SU-DHL-6 (cell line): ENCODE measurements at regions not wholly inside any gene's neighbourhood (a gene's known extent, or its start where the extent isn't known, plus 50 kb on each side); places are given as distances from the start of the nearest gene placed in this dataset.

ENCODE experiments used
- EZH2phosphoT487 ChIP-seq: fragments of 200-600 bp; sonication (generic), shearing (Covaris generic); conservative IDR thresholded peaks from 2 replicates; pipeline ENCODE4 v1.6.1; 2018; ENCODE audit warnings: mild to moderate bottlenecking, antibody characterized with exemption, low read length, moderate library complexity, mixed read lengths
- TF ChIP-seq, protein P1 (sequence below): fragments of 200-600 bp; sonication (generic); IDR thresholded peaks from one replicate; pipeline ENCODE4 v1.5.1; 2017; ENCODE audit warnings: antibody characterized with exemption, mild to moderate bottlenecking, low read length, moderate library complexity; ENCODE audit not compliant: insufficient read depth, poor library complexity, severe bottlenecking

DNA sequence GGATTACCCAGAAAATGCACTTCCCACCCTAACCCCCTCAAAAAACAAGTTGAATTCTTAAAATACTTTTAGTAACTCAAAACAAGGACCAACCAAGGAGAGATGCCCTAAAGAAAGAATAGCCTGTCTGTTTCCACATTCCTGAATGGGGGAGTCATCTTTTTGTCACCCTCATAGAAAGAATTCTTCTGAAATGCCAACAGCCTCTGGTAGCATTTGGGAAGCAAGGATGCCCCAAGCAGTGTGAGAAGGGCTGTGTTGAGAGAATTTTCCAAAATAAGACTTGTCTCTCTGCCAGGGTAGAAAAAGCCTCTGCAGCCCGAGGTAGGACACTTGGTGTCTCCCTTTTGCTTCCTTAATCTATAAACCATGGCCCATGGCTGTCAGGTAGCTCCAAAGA, 173.1 kb upstream of the VCX3A start:
- no peak for TF ChIP-seq EZH2phosphoT487
- TF ChIP-seq, protein P1, sequence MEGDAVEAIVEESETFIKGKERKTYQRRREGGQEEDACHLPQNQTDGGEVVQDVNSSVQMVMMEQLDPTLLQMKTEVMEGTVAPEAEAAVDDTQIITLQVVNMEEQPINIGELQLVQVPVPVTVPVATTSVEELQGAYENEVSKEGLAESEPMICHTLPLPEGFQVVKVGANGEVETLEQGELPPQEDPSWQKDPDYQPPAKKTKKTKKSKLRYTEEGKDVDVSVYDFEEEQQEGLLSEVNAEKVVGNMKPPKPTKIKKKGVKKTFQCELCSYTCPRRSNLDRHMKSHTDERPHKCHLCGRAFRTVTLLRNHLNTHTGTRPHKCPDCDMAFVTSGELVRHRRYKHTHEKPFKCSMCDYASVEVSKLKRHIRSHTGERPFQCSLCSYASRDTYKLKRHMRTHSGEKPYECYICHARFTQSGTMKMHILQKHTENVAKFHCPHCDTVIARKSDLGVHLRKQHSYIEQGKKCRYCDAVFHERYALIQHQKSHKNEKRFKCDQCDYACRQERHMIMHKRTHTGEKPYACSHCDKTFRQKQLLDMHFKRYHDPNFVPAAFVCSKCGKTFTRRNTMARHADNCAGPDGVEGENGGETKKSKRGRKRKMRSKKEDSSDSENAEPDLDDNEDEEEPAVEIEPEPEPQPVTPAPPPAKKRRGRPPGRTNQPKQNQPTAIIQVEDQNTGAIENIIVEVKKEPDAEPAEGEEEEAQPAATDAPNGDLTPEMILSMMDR = no peak
